SU-DHL-6 (cell line): ENCODE measurements at regions not wholly inside any gene's neighbourhood (a gene's known extent, or its start where the extent isn't known, plus 50 kb on each side); places are given as distances from the start of the nearest gene placed in this dataset.

Experiments used
- H2AFZ ChIP-seq: fragments of 200-600 bp; sonication (generic); 2 replicates; pipeline ENCODE4 v1.6.1; 2014; ENCODE audit warnings: low read depth, mild to moderate bottlenecking, moderate library complexity, mixed read lengths, antibody characterized with exemption, low read length; ENCODE audit not compliant: severe bottlenecking
- H3F3A ChIP-seq: fragments of 200-600 bp; shearing (Covaris generic); 2 replicates; pipeline ENCODE4 v1.6.0; 2016; ENCODE audit warnings: antibody characterized with exemption, mild to moderate bottlenecking; ENCODE audit not compliant: insufficient read depth
- H3K27ac ChIP-seq: fragments of 200-600 bp; sonication (generic); 2 replicates; pipeline ENCODE4 v1.5.1; 2016; ENCODE audit warnings: low read depth, mild to moderate bottlenecking, low read length, moderate library complexity, mixed read lengths
- H3K27me3 ChIP-seq: fragments of 200-600 bp; sonication (generic), shearing (Covaris generic); 2 replicates; pipeline ENCODE4 v1.6.0; 2014; ENCODE audit warnings: mild to moderate bottlenecking, low read length
- H3K36me3 ChIP-seq: fragments of 200-600 bp; sonication (generic); 2 replicates; pipeline ENCODE4 v1.6.1; 2014; ENCODE audit warnings: mild to moderate bottlenecking, low read length, mixed read lengths
- H3K4me2 ChIP-seq: fragments of 300-600, 200-600 bp; shearing (Covaris generic), sonication (generic); 2 replicates; pipeline ENCODE4 v1.6.0; 2014; ENCODE audit warnings: low read length, low read depth, mild to moderate bottlenecking; ENCODE audit not compliant: poor library complexity, severe bottlenecking
- H3K4me3 ChIP-seq: fragments of 200-600 bp; sonication (generic); 2 replicates; pipeline ENCODE4 v1.5.1; 2014; ENCODE audit warnings: antibody characterized with exemption, low read length, mild to moderate bottlenecking, mixed read lengths; ENCODE audit not compliant: insufficient read depth, poor library complexity, severe bottlenecking
- H3K79me2 ChIP-seq: fragments of 200-600 bp; sonication (generic); 2 replicates; pipeline ENCODE4 v1.6.1; 2014; ENCODE audit warnings: mild to moderate bottlenecking, low read length, moderate library complexity; ENCODE audit not compliant: insufficient read depth
- H3K9ac ChIP-seq: fragments of 200-600 bp; sonication (generic); 2 replicates; pipeline ENCODE4 v1.7.0; 2014; ENCODE audit warnings: mild to moderate bottlenecking, low read length
- H3K9me2 ChIP-seq: fragments of 200-600 bp; sonication (generic); replicated peaks from 2 replicates; pipeline ENCODE4 v1.6.1; 2014; ENCODE audit warnings: low read length; ENCODE audit not compliant: insufficient read depth
- H3K9me3 ChIP-seq: fragments of 200-600 bp; sonication (generic); 2 replicates; pipeline ENCODE4 v1.6.1; 2014; ENCODE audit warnings: low read length, mixed read lengths; ENCODE audit not compliant: insufficient read depth
- H4K20me1 ChIP-seq: fragments of 200-600 bp; sonication (generic); 2 replicates; pipeline ENCODE4 v1.6.1; 2014; ENCODE audit warnings: low read depth, mild to moderate bottlenecking, antibody characterized with exemption, low read length, moderate library complexity, mixed read lengths
- EZH2phosphoT487 ChIP-seq: fragments of 200-600 bp; sonication (generic), shearing (Covaris generic); conservative IDR thresholded peaks from 2 replicates; pipeline ENCODE4 v1.6.1; 2018; ENCODE audit warnings: mild to moderate bottlenecking, antibody characterized with exemption, low read length, moderate library complexity, mixed read lengths
- TF ChIP-seq, protein P1 (sequence below): fragments of 200-600 bp; sonication (generic); IDR thresholded peaks from one replicate; pipeline ENCODE4 v1.5.1; 2017; ENCODE audit warnings: antibody characterized with exemption, mild to moderate bottlenecking, low read length, moderate library complexity; ENCODE audit not compliant: insufficient read depth, poor library complexity, severe bottlenecking

DNA sequence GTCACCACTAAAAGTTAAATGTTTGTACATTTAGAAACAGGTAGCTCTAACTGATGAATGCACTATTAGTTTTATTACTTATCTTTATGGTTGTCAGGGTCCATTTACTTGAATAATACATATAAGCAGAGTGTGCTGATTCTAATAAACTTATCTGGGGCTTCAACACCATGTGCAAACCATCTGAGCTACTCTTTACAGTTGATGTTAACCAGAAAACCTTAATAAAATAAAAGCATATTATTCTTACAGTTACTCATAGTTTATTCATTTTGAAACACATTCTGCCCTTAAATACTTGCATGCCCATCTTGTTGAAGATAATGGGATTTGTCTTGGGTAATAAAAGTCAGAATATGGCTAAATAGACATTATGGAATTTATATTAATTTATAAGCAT, 1042.2 kb downstream of the EPHA7 start:
- no peaks in the 10 kb centered on the region for H3K9me2 ChIP-seq
- no peak overlapping the region for H3K4me3 ChIP-seq
- H3K9me3 ChIP-seq: no peaks in the 10 kb centered on the region
- TF ChIP-seq EZH2phosphoT487: no peak
- TF ChIP-seq, protein P1, sequence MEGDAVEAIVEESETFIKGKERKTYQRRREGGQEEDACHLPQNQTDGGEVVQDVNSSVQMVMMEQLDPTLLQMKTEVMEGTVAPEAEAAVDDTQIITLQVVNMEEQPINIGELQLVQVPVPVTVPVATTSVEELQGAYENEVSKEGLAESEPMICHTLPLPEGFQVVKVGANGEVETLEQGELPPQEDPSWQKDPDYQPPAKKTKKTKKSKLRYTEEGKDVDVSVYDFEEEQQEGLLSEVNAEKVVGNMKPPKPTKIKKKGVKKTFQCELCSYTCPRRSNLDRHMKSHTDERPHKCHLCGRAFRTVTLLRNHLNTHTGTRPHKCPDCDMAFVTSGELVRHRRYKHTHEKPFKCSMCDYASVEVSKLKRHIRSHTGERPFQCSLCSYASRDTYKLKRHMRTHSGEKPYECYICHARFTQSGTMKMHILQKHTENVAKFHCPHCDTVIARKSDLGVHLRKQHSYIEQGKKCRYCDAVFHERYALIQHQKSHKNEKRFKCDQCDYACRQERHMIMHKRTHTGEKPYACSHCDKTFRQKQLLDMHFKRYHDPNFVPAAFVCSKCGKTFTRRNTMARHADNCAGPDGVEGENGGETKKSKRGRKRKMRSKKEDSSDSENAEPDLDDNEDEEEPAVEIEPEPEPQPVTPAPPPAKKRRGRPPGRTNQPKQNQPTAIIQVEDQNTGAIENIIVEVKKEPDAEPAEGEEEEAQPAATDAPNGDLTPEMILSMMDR: no peak
- no peaks in the 10 kb centered on the region for H3K27me3 ChIP-seq
- H2AFZ ChIP-seq: no peak overlapping the region
- no peak overlapping the region for H3K4me2 ChIP-seq
- H4K20me1 ChIP-seq: no peaks in the 10 kb centered on the region
- no peak overlapping the region for H3K9ac ChIP-seq
- H3K36me3 ChIP-seq: no peaks in the 10 kb centered on the region
- H3K79me2 ChIP-seq: no peaks in the 10 kb centered on the region
- H3F3A ChIP-seq: no peaks in the 10 kb centered on the region
- H3K27ac ChIP-seq: no peak overlapping the region

DNA sequence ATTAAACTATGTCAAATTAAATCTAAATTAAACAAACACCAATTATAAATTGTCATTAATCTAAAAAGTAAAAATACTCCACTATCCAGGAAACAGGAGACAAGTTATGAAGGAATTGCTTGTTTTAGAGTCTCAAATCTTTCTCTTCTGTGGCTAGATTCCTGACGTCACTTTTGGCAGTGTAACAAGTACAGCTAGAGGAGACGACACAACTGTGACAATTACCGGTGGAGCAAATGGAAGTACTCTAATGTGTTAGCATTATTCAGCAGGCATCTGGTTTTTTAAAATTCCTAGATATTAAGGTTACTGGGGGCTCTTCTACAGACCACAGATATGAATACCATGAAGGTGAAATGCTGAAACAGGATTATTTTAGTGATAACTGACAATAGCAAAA, 1042.7 kb downstream of the EPHA7 start:
- Histone ChIP-seq H3K27ac (no peak overlapping the region), H4K20me1 (no peaks in the 10 kb centered on the region)

DNA sequence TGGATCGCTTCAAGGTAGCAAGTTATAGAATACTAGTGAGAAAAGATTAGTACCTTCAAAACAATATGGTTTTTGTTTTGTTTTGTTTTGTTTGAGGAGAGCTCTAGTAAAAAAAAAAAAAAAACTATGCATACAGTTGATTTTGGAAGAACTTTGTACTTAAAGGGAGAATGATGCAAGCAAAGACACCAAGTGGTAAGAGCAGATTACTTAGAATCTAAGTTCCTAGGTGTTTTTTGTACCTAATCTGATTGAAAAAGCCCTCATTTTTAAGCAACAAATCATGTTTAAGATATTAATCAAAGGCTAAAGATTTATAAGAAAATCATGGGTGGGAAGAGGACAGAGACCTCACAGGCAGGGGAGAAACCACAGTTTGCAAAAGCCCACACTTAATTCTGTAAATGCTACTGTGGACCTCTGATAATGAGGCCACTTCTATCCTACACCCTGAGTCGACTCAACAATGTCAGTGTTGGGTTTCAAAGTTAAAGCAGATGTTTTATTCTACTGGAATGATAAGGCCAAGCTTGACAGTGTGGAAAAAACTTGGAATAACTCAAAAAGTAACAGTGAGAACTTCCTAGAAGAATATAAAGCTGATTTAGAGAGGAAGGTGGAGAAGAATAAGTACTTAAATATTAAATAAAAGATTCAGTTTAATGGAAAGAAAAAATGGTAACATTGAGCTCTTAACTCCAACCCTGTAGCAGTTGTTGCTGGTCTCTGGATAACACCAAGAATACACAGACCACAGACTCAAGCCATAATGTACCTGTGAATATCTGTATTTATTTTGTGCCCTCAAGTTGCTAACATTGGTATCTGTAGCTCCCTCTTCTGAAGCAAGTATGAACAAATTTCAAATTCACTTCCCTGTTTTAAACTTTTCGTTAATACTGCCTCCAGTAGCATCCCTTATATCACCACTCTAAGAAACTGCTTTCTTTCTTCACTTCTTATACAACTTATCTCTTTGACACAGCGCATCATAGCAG, 1047.8 kb downstream of the EPHA7 start:
- no peak overlapping the region for H3K4me2 ChIP-seq
- H3K27ac ChIP-seq: no peak overlapping the region
- no peaks in the 10 kb centered on the region for H3K9me2 ChIP-seq
- no peak overlapping the region for H2AFZ ChIP-seq
- no peak overlapping the region for H3K9ac ChIP-seq
- H3K79me2 ChIP-seq: no peaks in the 10 kb centered on the region
- TF ChIP-seq, protein P1: no peak
- TF ChIP-seq EZH2phosphoT487: no peak
- H3K27me3 ChIP-seq: no peaks in the 10 kb centered on the region
- no peaks in the 10 kb centered on the region for H3F3A ChIP-seq
- H3K4me3 ChIP-seq: no peak overlapping the region
- H4K20me1 ChIP-seq: no peaks in the 10 kb centered on the region
- no peaks in the 10 kb centered on the region for H3K9me3 ChIP-seq
- H3K36me3 ChIP-seq: no peaks in the 10 kb centered on the region

More for the DNA sequence above, 1042.7 kb downstream of the EPHA7 start:
- no peaks in the 10 kb centered on the region for H3F3A ChIP-seq
- H3K79me2 ChIP-seq: no peaks in the 10 kb centered on the region
- no peaks in the 10 kb centered on the region for H3K27me3 ChIP-seq
- H3K9me3 ChIP-seq: no peaks in the 10 kb centered on the region
- no peak overlapping the region for H3K4me2 ChIP-seq
- H3K4me3 ChIP-seq: no peak overlapping the region
- H3K9me2 ChIP-seq: no peaks in the 10 kb centered on the region
- no peak overlapping the region for H2AFZ ChIP-seq
- H3K9ac ChIP-seq: no peak overlapping the region
- TF ChIP-seq, protein P1: no peak
- no peak for TF ChIP-seq EZH2phosphoT487
- no peaks in the 10 kb centered on the region for H3K36me3 ChIP-seq
